ENCODE measurements at regions not wholly inside any gene's neighbourhood (a gene's known extent, or its start where the extent isn't known, plus 50 kb on each side); places are given as distances from the start of the nearest gene placed in this dataset.
A peak's percentile ranks its signal among the peaks of the same experiment; 100 is the strongest.

- ATAC-seq (no peak), FAIRE-seq (no peak), DNase-seq (ENCODE audit: low read depth in 1 of 2, low spot score in 1 of 2) (no peak)
- no peaks in the 10 kb centered on the region for H3K9me3 ChIP-seq
- peaks cover 55% of the 10 kb centered on the region for H3K4me1 ChIP-seq
- ChIA-PET POLR2A (no interaction called here), CTCF (interaction anchor here (1.4 kb wide), 1 partner anchor 15 kb away, joined by 4 read pairs; no protein-coding TSS in a partner anchor)
- TF ChIP-seq CBX2 (IDR thresholded peaks at IDR 0.05; ENCODE audit: borderline replicate concordance, low read depth), result no peak
- TF ChIP-seq RARB (CRISPR knock-in tag; IDR thresholded peaks at IDR 0.05), result no peak
- no peak for TF ChIP-seq CEBPB (IDR thresholded peaks at IDR 0.05)
- TF ChIP-seq EHF (CRISPR knock-in tag; IDR thresholded peaks at IDR 0.05), result no peak
- TF ChIP-seq GATA3 (IDR thresholded peaks at IDR 0.05; ENCODE audit: borderline replicate concordance), result no peak
- TF ChIP-seq JUN (IDR thresholded peaks at IDR 0.05), result no peak
- TF ChIP-seq E2F6 (IDR thresholded peaks at IDR 0.05; ENCODE audit: borderline replicate concordance, low read depth), result no peak
- TF ChIP-seq PHF8 (IDR thresholded peaks at IDR 0.05; ENCODE audit: borderline replicate concordance, low read depth), result no peak
- no peak for TF ChIP-seq HOXB5 (CRISPR knock-in tag; IDR thresholded peaks at IDR 0.05)
- no peak for TF ChIP-seq NFE2L2 (conservative IDR thresholded peaks at IDR 0.05; ENCODE audit: low read length)
- TF ChIP-seq ESRRA (IDR thresholded peaks at IDR 0.05; ENCODE audit: borderline replicate concordance, low read length), result no peak
- TF ChIP-seq CHD4 (IDR thresholded peaks at IDR 0.05; ENCODE audit: borderline replicate concordance), result no peak
- no peak for TF ChIP-seq FOSL2 (IDR thresholded peaks at IDR 0.05)
- TF ChIP-seq FOSL2 (CRISPR knock-in tag; IDR thresholded peaks at IDR 0.05), result no peak
- H3K27ac ChIP-seq, result peak overlapping the region in 1 of 2 experiments; percentile 71; a peak in 3 of 6 replicates
- no peak overlapping the region; the same call in 2 of the 3 replicates for H3K4me2 ChIP-seq
- 81% methylated on average over 7 of the region's 7 CpGs for WGBS (ENCODE audit: missing lambda C conversion rate)
- no peak overlapping the region for H3K4me3 ChIP-seq
Observed at GRCh38 chr12:124635316-124635715, 67.9 kb upstream of the NCOR2 start.

- Histone ChIP-seq H3K4me3 (no peak overlapping the region), H3K27ac (peak overlapping the region; percentile 82 to 86), H3K4me2 (peak overlapping the region; percentile 41), H3K9me3 (no peaks in the 10 kb centered on the region), H3K4me1 (peaks cover 50% of the 10 kb centered on the region)
- WGBS (ENCODE audit: missing lambda C conversion rate), result 66% methylated on average over 17 of the region's 17 CpGs
- TF ChIP-seq CEBPB (IDR thresholded peaks at IDR 0.05) (peak; percentile 58 to 63; a peak in 2 of 4 replicates), SMC3 (IDR thresholded peaks at IDR 0.05) (no peak), ZFP36 (IDR thresholded peaks at IDR 0.05; ENCODE audit: borderline replicate concordance, partially characterized antibody) (no peak), ESRRA (IDR thresholded peaks at IDR 0.05; ENCODE audit: borderline replicate concordance, low read length) (peak; percentile 19; the same call in 1 of the 2 replicates), KDM1A (IDR thresholded peaks at IDR 0.05; ENCODE audit: low read depth) (peak; percentile 81; the same call in 1 of the 2 replicates), MYC (IDR thresholded peaks at IDR 0.05; ENCODE audit: borderline replicate concordance, low read length) (no peak), HMGXB4 (CRISPR knock-in tag; IDR thresholded peaks at IDR 0.05; ENCODE audit: borderline replicate concordance) (no peak), ZC3H11A (IDR thresholded peaks at IDR 0.05) (no peak), MAFK (IDR thresholded peaks at IDR 0.05; ENCODE audit: partially characterized antibody) (peak; percentile 46), FOSL2 (IDR thresholded peaks at IDR 0.05) (no peak), FOSL2 (CRISPR knock-in tag; IDR thresholded peaks at IDR 0.05) (peak; percentile 54)
- peak; percentile 67 to 82; a peak in 5 of 6 replicates for ATAC-seq
- peak; percentile 38 to 85 for DNase-seq (ENCODE audit: low read depth in 1 of 2, low spot score in 1 of 2)
- ChIA-PET POLR2A (interaction anchor here (0.7 kb wide), 1 partner anchor 49 kb away, joined by 4 read pairs; no protein-coding TSS in a partner anchor), CTCF (interaction anchor here (1.6 kb wide), 1 partner anchor 18 kb away, joined by 3 read pairs; no protein-coding TSS in a partner anchor)
- no peak for FAIRE-seq
Observed at GRCh38 chr12:124633365-124634362, 66.3 kb upstream of the NCOR2 start.

Data from A549 (cell line).